ENCODE measurements at regions not wholly inside any gene's neighbourhood (a gene's known extent, or its start where the extent isn't known, plus 50 kb on each side); places are given as distances from the start of the nearest gene placed in this dataset.

DNA sequence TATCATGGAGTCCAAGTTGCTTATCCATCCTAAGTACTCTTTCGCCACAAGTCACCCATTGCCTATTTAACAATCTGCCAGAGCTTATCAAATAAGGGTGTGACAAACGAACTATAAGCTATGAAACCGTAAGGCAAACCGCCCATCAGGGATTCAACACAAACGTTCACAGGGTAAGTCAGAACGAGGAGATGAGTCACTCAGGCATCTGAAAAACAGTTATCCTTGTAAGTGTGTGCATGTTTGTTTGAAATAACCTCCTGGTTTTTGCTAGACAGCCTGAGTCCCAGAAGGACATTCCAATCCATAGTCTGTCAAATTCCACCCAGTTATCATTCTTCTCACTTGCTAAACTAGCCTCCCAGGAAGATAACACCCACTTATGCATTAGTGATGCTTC, 299.1 kb downstream of the PAX3 start:
- DNase-seq (ENCODE audit: low read depth in 1 of 2, low spot score in 1 of 2), result no peak
- Histone ChIP-seq H3K4me3 (replicated peaks; ENCODE audit: insufficient read depth, low read length) (no peak overlapping the region), H3K27ac (replicated peaks) (no peak overlapping the region), H3K27me3 (ENCODE audit: insufficient read depth, poor library complexity, severe bottlenecking) (no peaks in the 10 kb centered on the region)
- TF ChIP-seq POLR2AphosphoS5 (IDR thresholded peaks at IDR 0.05; ENCODE audit: low read depth) (no peak), GABPA (IDR thresholded peaks at IDR 0.05; ENCODE audit: low read depth) (no peak), SPI1 (IDR thresholded peaks at IDR 0.05; ENCODE audit: borderline replicate concordance, low read depth) (no peak), CTCF (IDR thresholded peaks at IDR 0.05; ENCODE audit: insufficient read depth, low read length) (no peak)
- TF ChIP-seq, protein P1, sequence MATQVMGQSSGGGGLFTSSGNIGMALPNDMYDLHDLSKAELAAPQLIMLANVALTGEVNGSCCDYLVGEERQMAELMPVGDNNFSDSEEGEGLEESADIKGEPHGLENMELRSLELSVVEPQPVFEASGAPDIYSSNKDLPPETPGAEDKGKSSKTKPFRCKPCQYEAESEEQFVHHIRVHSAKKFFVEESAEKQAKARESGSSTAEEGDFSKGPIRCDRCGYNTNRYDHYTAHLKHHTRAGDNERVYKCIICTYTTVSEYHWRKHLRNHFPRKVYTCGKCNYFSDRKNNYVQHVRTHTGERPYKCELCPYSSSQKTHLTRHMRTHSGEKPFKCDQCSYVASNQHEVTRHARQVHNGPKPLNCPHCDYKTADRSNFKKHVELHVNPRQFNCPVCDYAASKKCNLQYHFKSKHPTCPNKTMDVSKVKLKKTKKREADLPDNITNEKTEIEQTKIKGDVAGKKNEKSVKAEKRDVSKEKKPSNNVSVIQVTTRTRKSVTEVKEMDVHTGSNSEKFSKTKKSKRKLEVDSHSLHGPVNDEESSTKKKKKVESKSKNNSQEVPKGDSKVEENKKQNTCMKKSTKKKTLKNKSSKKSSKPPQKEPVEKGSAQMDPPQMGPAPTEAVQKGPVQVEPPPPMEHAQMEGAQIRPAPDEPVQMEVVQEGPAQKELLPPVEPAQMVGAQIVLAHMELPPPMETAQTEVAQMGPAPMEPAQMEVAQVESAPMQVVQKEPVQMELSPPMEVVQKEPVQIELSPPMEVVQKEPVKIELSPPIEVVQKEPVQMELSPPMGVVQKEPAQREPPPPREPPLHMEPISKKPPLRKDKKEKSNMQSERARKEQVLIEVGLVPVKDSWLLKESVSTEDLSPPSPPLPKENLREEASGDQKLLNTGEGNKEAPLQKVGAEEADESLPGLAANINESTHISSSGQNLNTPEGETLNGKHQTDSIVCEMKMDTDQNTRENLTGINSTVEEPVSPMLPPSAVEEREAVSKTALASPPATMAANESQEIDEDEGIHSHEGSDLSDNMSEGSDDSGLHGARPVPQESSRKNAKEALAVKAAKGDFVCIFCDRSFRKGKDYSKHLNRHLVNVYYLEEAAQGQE (IDR thresholded peaks at IDR 0.05; ENCODE audit: insufficient replicate concordance, low read depth), result no peak

GRCh38 chr2:221999166-221999565, 299.6 kb downstream of the PAX3 start:
- Histone ChIP-seq H3K4me3 (replicated peaks; ENCODE audit: insufficient read depth, low read length) (no peak overlapping the region), H3K27ac (replicated peaks) (no peak overlapping the region), H3K27me3 (ENCODE audit: insufficient read depth, poor library complexity, severe bottlenecking) (no peaks in the 10 kb centered on the region)
- TF ChIP-seq, protein P1 (IDR thresholded peaks at IDR 0.05; ENCODE audit: insufficient replicate concordance, low read depth), result no peak
- TF ChIP-seq GABPA (IDR thresholded peaks at IDR 0.05; ENCODE audit: low read depth), result no peak
- no peak for TF ChIP-seq CTCF (IDR thresholded peaks at IDR 0.05; ENCODE audit: insufficient read depth, low read length)
- TF ChIP-seq POLR2AphosphoS5 (IDR thresholded peaks at IDR 0.05; ENCODE audit: low read depth), result no peak
- TF ChIP-seq SPI1 (IDR thresholded peaks at IDR 0.05; ENCODE audit: borderline replicate concordance, low read depth), result no peak
- DNase-seq (ENCODE audit: low read depth in 1 of 2, low spot score in 1 of 2), result no peak

DNA sequence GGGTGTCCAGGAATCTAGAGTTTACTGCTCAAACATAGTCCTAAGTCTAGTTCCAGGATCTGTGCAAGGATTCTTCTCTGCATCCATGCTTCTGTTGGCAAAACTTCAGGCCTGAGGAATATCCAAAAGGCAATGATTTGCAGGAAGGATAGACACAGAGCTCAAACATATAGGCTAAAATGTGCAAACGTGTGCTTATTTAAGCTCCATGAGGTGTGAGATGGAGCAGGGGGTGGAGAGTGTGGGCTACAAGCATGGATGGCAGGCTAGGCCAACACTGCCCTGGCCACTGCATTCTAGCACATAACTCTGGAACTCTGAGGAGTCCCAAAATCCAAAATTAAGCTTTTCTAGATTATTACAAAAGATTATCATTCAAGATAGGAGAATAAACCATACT, 301.1 kb downstream of the PAX3 start:
- no peak for TF ChIP-seq SPI1 (IDR thresholded peaks at IDR 0.05; ENCODE audit: borderline replicate concordance, low read depth)
- no peak for TF ChIP-seq CTCF (IDR thresholded peaks at IDR 0.05; ENCODE audit: insufficient read depth, low read length)
- TF ChIP-seq, protein P1 (IDR thresholded peaks at IDR 0.05; ENCODE audit: insufficient replicate concordance, low read depth), result no peak
- no peak for TF ChIP-seq GABPA (IDR thresholded peaks at IDR 0.05; ENCODE audit: low read depth)
- no peak for TF ChIP-seq POLR2AphosphoS5 (IDR thresholded peaks at IDR 0.05; ENCODE audit: low read depth)
- Histone ChIP-seq H3K4me3 (replicated peaks; ENCODE audit: insufficient read depth, low read length) (no peak overlapping the region), H3K27me3 (ENCODE audit: insufficient read depth, poor library complexity, severe bottlenecking) (no peaks in the 10 kb centered on the region), H3K27ac (replicated peaks) (no peak overlapping the region)
- no peak for DNase-seq (ENCODE audit: low read depth in 1 of 2, low spot score in 1 of 2)
